ENCODE measurements at regions not wholly inside any gene's neighbourhood (a gene's known extent, or its start where the extent isn't known, plus 50 kb on each side); places are given as distances from the start of the nearest gene placed in this dataset.

GRCh38 chr16:65752522-65752844 is 614.0 kb upstream of the CDH5 start:
- H3K4me1 ChIP-seq (ENCODE audit: control insufficient read depth, insufficient read depth, low read length) = peaks cover 5% of the 10 kb centered on the region
- peaks cover 11% of the 10 kb centered on the region for H3K4me1 Mint-ChIP-seq

GRCh38 chr16:65751622-65752521 is 614.6 kb upstream of the CDH5 start:
- no peaks in the 10 kb centered on the region for H3K36me3 Mint-ChIP-seq (ENCODE audit: low read depth)
- no peaks in the 10 kb centered on the region for H3K27me3 ChIP-seq (ENCODE audit: control insufficient read depth, insufficient read depth, low read length, poor library complexity, severe bottlenecking)
- no peak for DNase-seq
- H3K9ac ChIP-seq (ENCODE audit: extremely low read depth, low read length, poor library complexity, severe bottlenecking) = no peak overlapping the region
- no peak overlapping the region for H3K4me3 ChIP-seq (ENCODE audit: low read length)
- H3K9me3 Mint-ChIP-seq = no peaks in the 10 kb centered on the region
- no peak overlapping the region for H3K4me3 Mint-ChIP-seq
- TF ChIP-seq, protein P1, sequence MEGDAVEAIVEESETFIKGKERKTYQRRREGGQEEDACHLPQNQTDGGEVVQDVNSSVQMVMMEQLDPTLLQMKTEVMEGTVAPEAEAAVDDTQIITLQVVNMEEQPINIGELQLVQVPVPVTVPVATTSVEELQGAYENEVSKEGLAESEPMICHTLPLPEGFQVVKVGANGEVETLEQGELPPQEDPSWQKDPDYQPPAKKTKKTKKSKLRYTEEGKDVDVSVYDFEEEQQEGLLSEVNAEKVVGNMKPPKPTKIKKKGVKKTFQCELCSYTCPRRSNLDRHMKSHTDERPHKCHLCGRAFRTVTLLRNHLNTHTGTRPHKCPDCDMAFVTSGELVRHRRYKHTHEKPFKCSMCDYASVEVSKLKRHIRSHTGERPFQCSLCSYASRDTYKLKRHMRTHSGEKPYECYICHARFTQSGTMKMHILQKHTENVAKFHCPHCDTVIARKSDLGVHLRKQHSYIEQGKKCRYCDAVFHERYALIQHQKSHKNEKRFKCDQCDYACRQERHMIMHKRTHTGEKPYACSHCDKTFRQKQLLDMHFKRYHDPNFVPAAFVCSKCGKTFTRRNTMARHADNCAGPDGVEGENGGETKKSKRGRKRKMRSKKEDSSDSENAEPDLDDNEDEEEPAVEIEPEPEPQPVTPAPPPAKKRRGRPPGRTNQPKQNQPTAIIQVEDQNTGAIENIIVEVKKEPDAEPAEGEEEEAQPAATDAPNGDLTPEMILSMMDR (conservative IDR thresholded peaks at IDR 0.05) = peak; percentile 50
- H3K27ac ChIP-seq (ENCODE audit: low read depth, low read length) = no peak overlapping the region
- WGBS, 2 experiments (ENCODE audit: insufficient coverage in 1 of 2, insufficient read length in 1 of 2) = 89 to 93% methylated on average over 7 to 8 of the region's 8 CpGs
- peaks cover under 1% of the 10 kb centered on the region for H3K4me1 ChIP-seq (ENCODE audit: control insufficient read depth, insufficient read depth, low read length)
- peaks cover 6% of the 10 kb centered on the region for H3K4me1 Mint-ChIP-seq
- no peaks in the 10 kb centered on the region for H3K9me3 ChIP-seq (ENCODE audit: control insufficient read depth, low read length)
- H3K27ac Mint-ChIP-seq = no peak overlapping the region
- H3K27me3 Mint-ChIP-seq (ENCODE audit: insufficient read depth) = no peaks in the 10 kb centered on the region
- no peaks in the 10 kb centered on the region for H3K36me3 ChIP-seq (ENCODE audit: control insufficient read depth, insufficient read depth, low read length)

More at GRCh38 chr16:65752522-65752844, 614.0 kb upstream of the CDH5 start:
- no peaks in the 10 kb centered on the region for H3K9me3 ChIP-seq (ENCODE audit: control insufficient read depth, low read length)
- WGBS, 2 experiments (ENCODE audit: insufficient coverage in 1 of 2, insufficient read length in 1 of 2) = 100% methylated on average over 1 of the region's 1 CpG; no CpG with 5 or more reads in 1 of the 2 experiments
- Mint-ChIP-seq H3K4me3 (no peak overlapping the region), H3K27ac (no peak overlapping the region), H3K9me3 (no peaks in the 10 kb centered on the region), H3K36me3 (ENCODE audit: low read depth) (no peaks in the 10 kb centered on the region), H3K27me3 (ENCODE audit: insufficient read depth) (no peaks in the 10 kb centered on the region)
- no peak overlapping the region for H3K9ac ChIP-seq (ENCODE audit: extremely low read depth, low read length, poor library complexity, severe bottlenecking)
- DNase-seq = no peak
- H3K36me3 ChIP-seq (ENCODE audit: control insufficient read depth, insufficient read depth, low read length) = no peaks in the 10 kb centered on the region
- TF ChIP-seq, protein P1 (conservative IDR thresholded peaks at IDR 0.05) = no peak
- no peak overlapping the region for H3K4me3 ChIP-seq (ENCODE audit: low read length)
- H3K27ac ChIP-seq (ENCODE audit: low read depth, low read length) = no peak overlapping the region
- H3K27me3 ChIP-seq (ENCODE audit: control insufficient read depth, insufficient read depth, low read length, poor library complexity, severe bottlenecking) = no peaks in the 10 kb centered on the region

GRCh38 chr16:65749506-65749905 is 617.0 kb upstream of the CDH5 start:
- H3K36me3 ChIP-seq (ENCODE audit: control insufficient read depth, insufficient read depth, low read length) = no peaks in the 10 kb centered on the region
- H3K4me1 ChIP-seq (ENCODE audit: control insufficient read depth, insufficient read depth, low read length) = no peaks in the 10 kb centered on the region
- Mint-ChIP-seq H3K4me1 (peaks cover 6% of the 10 kb centered on the region), H3K36me3 (ENCODE audit: low read depth) (no peaks in the 10 kb centered on the region), H3K27me3 (ENCODE audit: insufficient read depth) (no peaks in the 10 kb centered on the region), H3K27ac (no peak overlapping the region), H3K4me3 (no peak overlapping the region), H3K9me3 (no peaks in the 10 kb centered on the region)
- H3K27ac ChIP-seq (ENCODE audit: low read depth, low read length) = peak overlapping the region; percentile 86
- no peaks in the 10 kb centered on the region for H3K27me3 ChIP-seq (ENCODE audit: control insufficient read depth, insufficient read depth, low read length, poor library complexity, severe bottlenecking)
- 65 to 80% methylated on average over 5 to 6 of the region's 6 CpGs for WGBS, 2 experiments (ENCODE audit: insufficient coverage in 1 of 2, insufficient read length in 1 of 2)
- DNase-seq = no peak
- TF ChIP-seq, protein P1 (conservative IDR thresholded peaks at IDR 0.05) = no peak
- H3K4me3 ChIP-seq (ENCODE audit: low read length) = no peak overlapping the region
- H3K9me3 ChIP-seq (ENCODE audit: control insufficient read depth, low read length) = no peaks in the 10 kb centered on the region
- no peak overlapping the region for H3K9ac ChIP-seq (ENCODE audit: extremely low read depth, low read length, poor library complexity, severe bottlenecking)

Measured in endodermal cell (in vitro differentiated cells).